ENCODE measurements at regions not wholly inside any gene's neighbourhood (a gene's known extent, or its start where the extent isn't known, plus 50 kb on each side); places are given as distances from the start of the nearest gene placed in this dataset.

DNA sequence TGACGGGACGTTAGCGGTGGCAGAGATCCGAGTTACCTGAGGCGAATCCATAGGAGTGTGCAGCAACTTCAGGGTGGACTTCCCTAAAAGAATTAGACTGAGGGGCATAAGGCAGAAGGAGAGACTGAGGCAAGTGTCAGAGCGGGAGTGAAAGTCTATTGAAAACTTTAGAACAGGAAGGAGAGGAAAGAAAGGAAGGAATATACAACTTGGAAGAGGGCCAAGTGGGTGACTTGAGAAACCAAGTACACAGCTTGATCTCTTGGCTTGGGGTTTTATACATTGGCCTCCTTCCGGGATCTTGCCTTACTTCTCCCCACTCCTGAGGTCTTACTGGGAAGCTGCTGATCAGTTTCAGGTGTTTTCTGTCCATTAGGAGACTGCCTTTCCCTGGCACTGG, 84.9 kb downstream of the SNX18 start:
- H3K9me3 ChIP-seq (ENCODE audit: control insufficient read depth, insufficient read depth, low read length): no peaks in the 10 kb centered on the region
- no peaks in the 10 kb centered on the region for H3K36me3 ChIP-seq (ENCODE audit: control insufficient read depth, insufficient read depth, low read length)
- no peaks in the 10 kb centered on the region for H3K4me1 ChIP-seq (ENCODE audit: control insufficient read depth, insufficient read depth, low read length)
- H3K27me3 ChIP-seq (ENCODE audit: control insufficient read depth, insufficient read depth, low read length): no peaks in the 10 kb centered on the region
- H3K9ac ChIP-seq (ENCODE audit: low read depth, low read length): no peak overlapping the region
- H3K4me3 ChIP-seq (ENCODE audit: low read depth, low read length): no peak overlapping the region

DNA sequence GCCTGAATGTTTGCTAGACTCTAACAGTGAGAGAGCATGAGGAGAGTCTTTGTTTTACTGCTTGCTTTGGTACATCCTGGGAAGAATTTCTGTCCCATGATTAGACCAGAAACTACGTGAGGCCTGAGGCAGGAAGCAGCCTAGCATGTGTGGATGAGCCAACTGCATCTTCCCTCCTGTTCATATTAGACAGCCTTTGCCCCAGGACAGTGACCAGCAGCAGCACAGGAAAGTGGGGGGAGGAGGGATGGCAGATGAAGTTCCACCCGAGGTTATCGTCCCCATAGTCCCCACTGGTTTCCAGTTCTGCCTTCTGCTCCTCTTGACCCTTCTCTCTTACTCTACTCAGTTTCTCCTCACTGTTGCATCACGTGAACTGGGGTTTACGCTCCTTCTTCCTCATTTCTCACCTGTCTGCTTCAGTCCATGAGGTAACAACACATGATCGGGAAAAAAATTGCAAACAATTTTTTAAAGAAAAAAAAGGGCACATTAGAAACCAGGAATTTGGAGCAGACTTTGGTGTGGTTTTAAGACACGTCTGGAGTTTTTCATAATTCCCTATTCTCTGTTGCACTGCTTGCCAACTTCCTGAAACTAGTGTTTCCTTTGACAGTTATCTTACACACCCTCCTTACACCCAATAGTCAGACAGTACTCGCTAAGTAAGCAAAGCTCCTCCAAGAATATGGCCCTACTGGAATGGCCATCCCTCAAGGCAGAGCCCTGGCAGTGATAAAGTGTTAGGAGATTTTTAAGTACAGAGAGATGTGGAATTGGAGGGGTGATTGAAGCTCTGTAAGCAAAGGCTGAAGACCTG, 84.1 kb downstream of the SNX18 start:
- Histone ChIP-seq H3K27me3 (ENCODE audit: control insufficient read depth, insufficient read depth, low read length) (no peaks in the 10 kb centered on the region), H3K9ac (ENCODE audit: low read depth, low read length) (no peak overlapping the region), H3K4me3 (ENCODE audit: low read depth, low read length) (no peak overlapping the region), H3K9me3 (ENCODE audit: control insufficient read depth, insufficient read depth, low read length) (no peaks in the 10 kb centered on the region), H3K4me1 (ENCODE audit: control insufficient read depth, insufficient read depth, low read length) (no peaks in the 10 kb centered on the region), H3K36me3 (ENCODE audit: control insufficient read depth, insufficient read depth, low read length) (no peaks in the 10 kb centered on the region)

Data from iPS-15b (cell line).